Liver (tissue), 8 donors: ENCODE measurements at regions not wholly inside any gene's neighbourhood (a gene's known extent, or its start where the extent isn't known, plus 50 kb on each side); places are given as distances from the start of the nearest gene placed in this dataset.

Experiments
- DNase-seq: peaks from one replicate; pipeline ENCODE4 v3.0.0-alpha.2; 2017; ENCODE audit warnings: low spot score
- H3K27ac ChIP-seq, 2 donors: one replicate each; pipeline ENCODE4 v1.7.0; 2013; ENCODE audit warnings: inconsistent platforms in 2 of 2, low read length in 2 of 2, control low read depth in 1 of 2, low read depth in 1 of 2, mild to moderate bottlenecking in 1 of 2
- H3K27me3 ChIP-seq, 4 donors: one replicate each; pipeline versions ENCODE4 v1.6.1 to v1.7.0; 2013; ENCODE audit warnings: low read length in 3 of 4, inconsistent platforms in 1 of 4, mild to moderate bottlenecking in 1 of 4, moderate library complexity in 1 of 4; ENCODE audit not compliant: control insufficient read depth in 4 of 4, insufficient read depth in 4 of 4
- H3K36me3 ChIP-seq, 4 donors: one replicate each; pipeline versions ENCODE4 v1.6.1 to v1.7.0; 2013; ENCODE audit warnings: low read length in 3 of 4, mild to moderate bottlenecking in 3 of 4, low read depth in 1 of 4, moderate library complexity in 1 of 4; ENCODE audit not compliant: control insufficient read depth in 4 of 4, insufficient read depth in 3 of 4
- H3K4me1 ChIP-seq, 4 donors: one replicate each; pipeline versions ENCODE4 v1.6.1 to v1.7.0; 2013; ENCODE audit warnings: low read length in 3 of 4, mild to moderate bottlenecking in 3 of 4, moderate library complexity in 1 of 4; ENCODE audit not compliant: control insufficient read depth in 4 of 4, insufficient read depth in 4 of 4
- H3K4me3 ChIP-seq, 3 donors: one replicate each; pipeline versions ENCODE4 v1.6.1 to v1.7.0; 2013; ENCODE audit warnings: low read length in 3 of 3, control low read depth in 1 of 3, low read depth in 1 of 3, mild to moderate bottlenecking in 1 of 3
- H3K9ac ChIP-seq, 2 donors: one replicate each; pipeline ENCODE4 v1.7.0; 2013; ENCODE audit warnings: low read length in 2 of 2, mild to moderate bottlenecking in 2 of 2, moderate library complexity in 2 of 2, control low read depth in 1 of 2, low read depth in 1 of 2
- H3K9me3 ChIP-seq, 4 donors: one replicate each; pipeline versions ENCODE4 v1.6.1 to v1.7.0; 2013; ENCODE audit warnings: low read length in 3 of 4; ENCODE audit not compliant: control insufficient read depth in 4 of 4
- EGR1 ChIP-seq, 2 donors: IDR thresholded peaks; 2 replicates each; pipeline ENCODE4 v1.6.1; 2016 to 2018; ENCODE audit warnings: antibody characterized with exemption in 2 of 2, low read depth in 2 of 2
- FOXA1 ChIP-seq: IDR thresholded peaks from 2 replicates; pipeline ENCODE4 v1.6.1; 2016; ENCODE audit warnings: antibody characterized with exemption
- FOXA2 ChIP-seq: IDR thresholded peaks from 2 replicates; pipeline ENCODE4 v1.6.1; 2016; ENCODE audit warnings: antibody characterized with exemption
- GABPA ChIP-seq, 2 donors: IDR thresholded peaks in 1 of 2; conservative IDR thresholded peaks in 1 of 2; 2 replicates each; pipeline ENCODE4 v1.6.1; 2016; ENCODE audit warnings: antibody characterized with exemption in 2 of 2, mild to moderate bottlenecking in 1 of 2, moderate library complexity in 1 of 2
- HNF4A ChIP-seq, 2 donors: conservative IDR thresholded peaks; 2 replicates each; pipeline ENCODE4 v1.6.1; 2016; ENCODE audit warnings: antibody characterized with exemption in 2 of 2, mild to moderate bottlenecking in 2 of 2
- HNF4G ChIP-seq: IDR thresholded peaks from 2 replicates; pipeline ENCODE4 v1.6.1; 2016; ENCODE audit warnings: antibody characterized with exemption
- JUND ChIP-seq, 2 donors: IDR thresholded peaks; 2 replicates each; pipeline ENCODE4 v1.6.1; 2016; ENCODE audit warnings: antibody characterized with exemption in 2 of 2
- NR2F2 ChIP-seq: IDR thresholded peaks from 2 replicates; pipeline ENCODE4 v1.6.1; 2016; ENCODE audit warnings: antibody characterized with exemption
- RAD21 ChIP-seq, 2 donors: IDR thresholded peaks; 2 replicates each; pipeline ENCODE4 v1.6.1; 2016; ENCODE audit warnings: antibody characterized with exemption in 2 of 2, mild to moderate bottlenecking in 2 of 2
- RXRA ChIP-seq, 2 donors: IDR thresholded peaks; 2 replicates each; pipeline ENCODE4 v1.6.1; 2017 to 2018; ENCODE audit warnings: antibody characterized with exemption in 2 of 2, mild to moderate bottlenecking in 1 of 2
- SP1 ChIP-seq: IDR thresholded peaks from 2 replicates; pipeline ENCODE4 v1.6.1; 2018; ENCODE audit warnings: antibody characterized with exemption, mild to moderate bottlenecking
- TAF1 ChIP-seq: conservative IDR thresholded peaks from 2 replicates; pipeline ENCODE4 v1.6.1; 2016; ENCODE audit warnings: antibody characterized with exemption, mild to moderate bottlenecking
- YY1 ChIP-seq: IDR thresholded peaks from 2 replicates; pipeline ENCODE4 v1.6.1; 2016; ENCODE audit warnings: antibody characterized with exemption, mild to moderate bottlenecking
- WGBS: extraction: QIAGEN DNeasy Blood & Tissue Kit; methylation state at CpG from one replicate; pipeline ENCODE4 v1.1.7; 2013; 5-methylcytosine and 5-hydroxymethylcytosine counted together
- TF ChIP-seq, protein P1 (sequence below): IDR thresholded peaks from 2 replicates; pipeline ENCODE4 v1.6.1; 2016; ENCODE audit warnings: antibody characterized with exemption, mild to moderate bottlenecking
- TF ChIP-seq, protein P2 (sequence below): IDR thresholded peaks from 2 replicates; pipeline ENCODE4 v1.6.1; 2016; ENCODE audit warnings: antibody characterized with exemption
- TF ChIP-seq, protein P3 (sequence below): IDR thresholded peaks from 2 replicates; pipeline ENCODE4 v1.6.1; 2016; ENCODE audit warnings: antibody characterized with exemption
- TF ChIP-seq, protein P4 (sequence below): IDR thresholded peaks from 2 replicates; pipeline ENCODE4 v1.6.1; 2016; ENCODE audit warnings: antibody characterized with exemption
- TF ChIP-seq, protein P5 (sequence below): fragments of 150-350 bp; IDR thresholded peaks from 2 replicates; pipeline ENCODE4 v1.5.1; 2017; ENCODE audit warnings: improper control_type of control experiment, low read depth, low read length; ENCODE audit not compliant: missing input control
- donor health status: healthy.
- donor health status: healthy.
- donor health status: healthy.
- donor health status: healthy.
- donor health status: healthy.

DNA sequence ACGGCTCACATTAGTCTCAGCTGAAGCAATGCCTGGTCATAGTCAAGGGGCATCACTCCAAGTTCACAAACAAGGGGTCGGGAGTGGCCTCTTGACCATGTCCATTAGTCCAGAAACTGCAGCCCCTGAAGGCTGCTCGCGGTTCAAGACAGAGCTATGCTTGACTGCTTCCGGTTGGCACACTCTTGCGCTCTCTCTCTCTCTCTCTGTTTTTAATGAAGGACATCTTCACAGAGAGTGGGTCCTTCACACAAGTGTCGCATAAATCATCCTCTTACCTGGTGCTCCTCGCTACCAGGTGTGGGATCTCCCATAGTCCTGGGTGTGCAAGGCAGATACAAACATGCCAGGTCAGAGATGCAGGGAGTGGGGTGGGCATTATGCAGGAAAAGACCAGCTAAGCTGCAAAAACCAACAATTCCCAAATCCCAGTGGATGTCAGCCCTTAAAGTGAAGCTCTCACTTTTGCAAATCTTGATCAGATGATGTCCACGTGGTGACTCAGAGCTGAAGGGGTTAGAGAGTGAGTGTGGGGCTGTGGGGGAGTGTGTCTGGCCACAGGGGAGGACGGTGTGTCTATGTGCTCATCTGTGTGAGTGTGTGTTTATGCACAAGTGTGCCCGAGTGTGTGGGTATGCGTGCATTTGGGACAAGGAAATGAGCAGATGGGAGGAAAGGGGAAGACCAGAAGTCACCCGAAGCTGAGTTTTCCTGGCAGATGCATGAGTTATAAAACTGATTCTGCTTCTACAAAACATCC is 83.7 kb upstream of the PPP2R2D start:
- Histone ChIP-seq H3K36me3 (no peaks in the 10 kb centered on the region), H3K27ac (no peak overlapping the region), H3K27me3 (no peaks in the 10 kb centered on the region), H3K4me3 (no peak overlapping the region), H3K9ac (no peak overlapping the region), H3K9me3 (peaks cover 0 to 1% (median 0%) of the 10 kb centered on the region in 4 donors), H3K4me1 (peaks cover 33 to 70% (median 54%) of the 10 kb centered on the region in 4 donors)
- peak; percentile 19 for DNase-seq
- WGBS = 82% methylated on average over 13 of the region's 13 CpGs
- no peak for TF ChIP-seq YY1
- TF ChIP-seq HNF4G = no peak
- no peak for TF ChIP-seq EGR1 (IDR thresholded peaks at IDR 0.05; ENCODE audit: low read depth in 2 of 2)
- TF ChIP-seq, protein P1, sequence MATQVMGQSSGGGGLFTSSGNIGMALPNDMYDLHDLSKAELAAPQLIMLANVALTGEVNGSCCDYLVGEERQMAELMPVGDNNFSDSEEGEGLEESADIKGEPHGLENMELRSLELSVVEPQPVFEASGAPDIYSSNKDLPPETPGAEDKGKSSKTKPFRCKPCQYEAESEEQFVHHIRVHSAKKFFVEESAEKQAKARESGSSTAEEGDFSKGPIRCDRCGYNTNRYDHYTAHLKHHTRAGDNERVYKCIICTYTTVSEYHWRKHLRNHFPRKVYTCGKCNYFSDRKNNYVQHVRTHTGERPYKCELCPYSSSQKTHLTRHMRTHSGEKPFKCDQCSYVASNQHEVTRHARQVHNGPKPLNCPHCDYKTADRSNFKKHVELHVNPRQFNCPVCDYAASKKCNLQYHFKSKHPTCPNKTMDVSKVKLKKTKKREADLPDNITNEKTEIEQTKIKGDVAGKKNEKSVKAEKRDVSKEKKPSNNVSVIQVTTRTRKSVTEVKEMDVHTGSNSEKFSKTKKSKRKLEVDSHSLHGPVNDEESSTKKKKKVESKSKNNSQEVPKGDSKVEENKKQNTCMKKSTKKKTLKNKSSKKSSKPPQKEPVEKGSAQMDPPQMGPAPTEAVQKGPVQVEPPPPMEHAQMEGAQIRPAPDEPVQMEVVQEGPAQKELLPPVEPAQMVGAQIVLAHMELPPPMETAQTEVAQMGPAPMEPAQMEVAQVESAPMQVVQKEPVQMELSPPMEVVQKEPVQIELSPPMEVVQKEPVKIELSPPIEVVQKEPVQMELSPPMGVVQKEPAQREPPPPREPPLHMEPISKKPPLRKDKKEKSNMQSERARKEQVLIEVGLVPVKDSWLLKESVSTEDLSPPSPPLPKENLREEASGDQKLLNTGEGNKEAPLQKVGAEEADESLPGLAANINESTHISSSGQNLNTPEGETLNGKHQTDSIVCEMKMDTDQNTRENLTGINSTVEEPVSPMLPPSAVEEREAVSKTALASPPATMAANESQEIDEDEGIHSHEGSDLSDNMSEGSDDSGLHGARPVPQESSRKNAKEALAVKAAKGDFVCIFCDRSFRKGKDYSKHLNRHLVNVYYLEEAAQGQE = no peak
- TF ChIP-seq, protein P2, sequence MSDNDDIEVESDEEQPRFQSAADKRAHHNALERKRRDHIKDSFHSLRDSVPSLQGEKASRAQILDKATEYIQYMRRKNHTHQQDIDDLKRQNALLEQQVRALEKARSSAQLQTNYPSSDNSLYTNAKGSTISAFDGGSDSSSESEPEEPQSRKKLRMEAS = no peak
- no peak for TF ChIP-seq JUND (IDR thresholded peaks at IDR 0.05)
- TF ChIP-seq SP1 = no peak
- TF ChIP-seq FOXA1 = no peak
- TF ChIP-seq RXRA (IDR thresholded peaks at IDR 0.05) = no peak
- no peak for TF ChIP-seq TAF1
- no peak for TF ChIP-seq GABPA (IDR thresholded peaks at IDR 0.05 in 1 of 2, conservative IDR thresholded peaks at IDR 0.05 in 1 of 2)
- TF ChIP-seq, protein P3, sequence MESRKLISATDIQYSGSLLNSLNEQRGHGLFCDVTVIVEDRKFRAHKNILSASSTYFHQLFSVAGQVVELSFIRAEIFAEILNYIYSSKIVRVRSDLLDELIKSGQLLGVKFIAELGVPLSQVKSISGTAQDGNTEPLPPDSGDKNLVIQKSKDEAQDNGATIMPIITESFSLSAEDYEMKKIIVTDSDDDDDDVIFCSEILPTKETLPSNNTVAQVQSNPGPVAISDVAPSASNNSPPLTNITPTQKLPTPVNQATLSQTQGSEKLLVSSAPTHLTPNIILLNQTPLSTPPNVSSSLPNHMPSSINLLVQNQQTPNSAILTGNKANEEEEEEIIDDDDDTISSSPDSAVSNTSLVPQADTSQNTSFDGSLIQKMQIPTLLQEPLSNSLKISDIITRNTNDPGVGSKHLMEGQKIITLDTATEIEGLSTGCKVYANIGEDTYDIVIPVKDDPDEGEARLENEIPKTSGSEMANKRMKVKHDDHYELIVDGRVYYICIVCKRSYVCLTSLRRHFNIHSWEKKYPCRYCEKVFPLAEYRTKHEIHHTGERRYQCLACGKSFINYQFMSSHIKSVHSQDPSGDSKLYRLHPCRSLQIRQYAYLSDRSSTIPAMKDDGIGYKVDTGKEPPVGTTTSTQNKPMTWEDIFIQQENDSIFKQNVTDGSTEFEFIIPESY = no peak
- TF ChIP-seq, protein P4, sequence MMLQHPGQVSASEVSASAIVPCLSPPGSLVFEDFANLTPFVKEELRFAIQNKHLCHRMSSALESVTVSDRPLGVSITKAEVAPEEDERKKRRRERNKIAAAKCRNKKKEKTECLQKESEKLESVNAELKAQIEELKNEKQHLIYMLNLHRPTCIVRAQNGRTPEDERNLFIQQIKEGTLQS = no peak
- no peak for TF ChIP-seq FOXA2
- TF ChIP-seq RAD21 (IDR thresholded peaks at IDR 0.05) = no peak
- TF ChIP-seq, protein P5, sequence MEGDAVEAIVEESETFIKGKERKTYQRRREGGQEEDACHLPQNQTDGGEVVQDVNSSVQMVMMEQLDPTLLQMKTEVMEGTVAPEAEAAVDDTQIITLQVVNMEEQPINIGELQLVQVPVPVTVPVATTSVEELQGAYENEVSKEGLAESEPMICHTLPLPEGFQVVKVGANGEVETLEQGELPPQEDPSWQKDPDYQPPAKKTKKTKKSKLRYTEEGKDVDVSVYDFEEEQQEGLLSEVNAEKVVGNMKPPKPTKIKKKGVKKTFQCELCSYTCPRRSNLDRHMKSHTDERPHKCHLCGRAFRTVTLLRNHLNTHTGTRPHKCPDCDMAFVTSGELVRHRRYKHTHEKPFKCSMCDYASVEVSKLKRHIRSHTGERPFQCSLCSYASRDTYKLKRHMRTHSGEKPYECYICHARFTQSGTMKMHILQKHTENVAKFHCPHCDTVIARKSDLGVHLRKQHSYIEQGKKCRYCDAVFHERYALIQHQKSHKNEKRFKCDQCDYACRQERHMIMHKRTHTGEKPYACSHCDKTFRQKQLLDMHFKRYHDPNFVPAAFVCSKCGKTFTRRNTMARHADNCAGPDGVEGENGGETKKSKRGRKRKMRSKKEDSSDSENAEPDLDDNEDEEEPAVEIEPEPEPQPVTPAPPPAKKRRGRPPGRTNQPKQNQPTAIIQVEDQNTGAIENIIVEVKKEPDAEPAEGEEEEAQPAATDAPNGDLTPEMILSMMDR = no peak
- no peak for TF ChIP-seq NR2F2
- no peak for TF ChIP-seq HNF4A (conservative IDR thresholded peaks at IDR 0.05)
